Neural cell (in vitro differentiated cells): ENCODE measurements at regions not wholly inside any gene's neighbourhood (a gene's known extent, or its start where the extent isn't known, plus 50 kb on each side); places are given as distances from the start of the nearest gene placed in this dataset.

ENCODE experiments used
- EP300 ChIP-seq: fragments of 450-650 bp; conservative IDR thresholded peaks from 2 replicates; pipeline ENCODE4 v1.6.1; 2014; ENCODE audit warnings: antibody characterized with exemption, mild to moderate bottlenecking, moderate library complexity; ENCODE audit not compliant: poor library complexity, severe bottlenecking
- EZH2 ChIP-seq: fragments of 200-600, 300-800 bp; shearing (Covaris generic), sonication (generic); IDR thresholded peaks from 2 replicates; pipeline ENCODE4 v1.6.1; 2014; ENCODE audit warnings: antibody characterized with exemption, low read length, borderline replicate concordance, mild to moderate bottlenecking; ENCODE audit not compliant: insufficient read depth, poor library complexity, severe bottlenecking
- SMC3 ChIP-seq: fragments of 450-650 bp; conservative IDR thresholded peaks from 2 replicates; pipeline ENCODE4 v1.6.1; 2014; ENCODE audit warnings: antibody characterized with exemption, mild to moderate bottlenecking, moderate library complexity; ENCODE audit not compliant: poor library complexity
- TF ChIP-seq, protein P1 (sequence below): fragments of 450-650 bp; IDR thresholded peaks from 2 replicates; pipeline ENCODE4 v1.5.1; 2014; ENCODE audit warnings: antibody characterized with exemption, mild to moderate bottlenecking, moderate library complexity; ENCODE audit not compliant: poor library complexity, severe bottlenecking

GRCh38 chr6:132122176-132122575 lies 171.0 kb upstream of the CCN2 start:
- TF ChIP-seq, protein P1, sequence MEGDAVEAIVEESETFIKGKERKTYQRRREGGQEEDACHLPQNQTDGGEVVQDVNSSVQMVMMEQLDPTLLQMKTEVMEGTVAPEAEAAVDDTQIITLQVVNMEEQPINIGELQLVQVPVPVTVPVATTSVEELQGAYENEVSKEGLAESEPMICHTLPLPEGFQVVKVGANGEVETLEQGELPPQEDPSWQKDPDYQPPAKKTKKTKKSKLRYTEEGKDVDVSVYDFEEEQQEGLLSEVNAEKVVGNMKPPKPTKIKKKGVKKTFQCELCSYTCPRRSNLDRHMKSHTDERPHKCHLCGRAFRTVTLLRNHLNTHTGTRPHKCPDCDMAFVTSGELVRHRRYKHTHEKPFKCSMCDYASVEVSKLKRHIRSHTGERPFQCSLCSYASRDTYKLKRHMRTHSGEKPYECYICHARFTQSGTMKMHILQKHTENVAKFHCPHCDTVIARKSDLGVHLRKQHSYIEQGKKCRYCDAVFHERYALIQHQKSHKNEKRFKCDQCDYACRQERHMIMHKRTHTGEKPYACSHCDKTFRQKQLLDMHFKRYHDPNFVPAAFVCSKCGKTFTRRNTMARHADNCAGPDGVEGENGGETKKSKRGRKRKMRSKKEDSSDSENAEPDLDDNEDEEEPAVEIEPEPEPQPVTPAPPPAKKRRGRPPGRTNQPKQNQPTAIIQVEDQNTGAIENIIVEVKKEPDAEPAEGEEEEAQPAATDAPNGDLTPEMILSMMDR, result no peak
- TF ChIP-seq EZH2, result no peak
- TF ChIP-seq EP300, result no peak
- no peak for TF ChIP-seq SMC3
